HFFc6 (cell line): ENCODE measurements at regions not wholly inside any gene's neighbourhood (a gene's known extent, or its start where the extent isn't known, plus 50 kb on each side); places are given as distances from the start of the nearest gene placed in this dataset.
"Not testable (repeated sequence)": the region's sequence is repeated elsewhere in the genome, so short reads cannot be mapped to it uniquely, and the experiment has no call there.

Experiments used
- DNase-seq: peaks from one replicate; pipeline ENCODE4 v3.0.0-alpha.2; 2018
- H3K27ac Mint-ChIP-seq: 2 replicates; pipeline ENCODE4 v1.8.0; 2020; ENCODE audit warnings: mild to moderate bottlenecking, mixed read lengths
- H3K27me3 Mint-ChIP-seq: 2 replicates; pipeline ENCODE4 v1.8.0; 2021; ENCODE audit warnings: mild to moderate bottlenecking, moderate library complexity, mixed read lengths; ENCODE audit not compliant: insufficient read depth
- H3K36me3 Mint-ChIP-seq: 2 replicates; pipeline ENCODE4 v1.8.0; 2021; ENCODE audit warnings: low read depth, mixed read lengths
- H3K4me1 Mint-ChIP-seq: 2 replicates; pipeline ENCODE4 v1.8.0; 2020; ENCODE audit warnings: low read depth, mixed read lengths
- H3K4me3 Mint-ChIP-seq: 2 replicates; pipeline ENCODE4 v1.8.0; 2020; ENCODE audit warnings: mild to moderate bottlenecking, moderate library complexity, mixed read lengths
- H3K9me3 Mint-ChIP-seq: 2 replicates; pipeline ENCODE4 v1.8.0; 2020; ENCODE audit warnings: mild to moderate bottlenecking, mixed read lengths
- CTCF ChIP-seq: fragments of 200-600 bp; sonication (generic); IDR thresholded peaks from 2 replicates; pipeline ENCODE4 v1.5.0; 2021; ENCODE audit warnings: antibody characterized with exemption, mild to moderate bottlenecking

DNA sequence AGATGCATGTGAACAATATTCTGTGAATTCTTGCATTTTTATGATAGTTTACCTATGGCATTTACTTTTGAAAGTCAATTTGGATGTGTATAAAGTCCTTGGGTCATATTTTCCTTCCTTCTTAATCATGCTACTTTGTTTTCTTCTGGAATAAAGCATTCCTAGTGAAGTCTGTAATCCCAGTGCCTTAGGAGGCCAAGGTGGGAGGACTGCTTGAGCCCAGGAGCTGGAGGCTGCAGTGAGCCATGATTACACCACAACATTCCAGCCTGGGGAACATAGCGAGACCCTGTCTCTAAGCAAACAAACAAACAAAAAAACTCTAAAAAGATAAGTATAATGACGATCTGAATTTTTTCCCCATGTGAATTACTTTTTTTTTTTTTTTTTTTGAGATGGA, 69.7 kb upstream of the SYNCRIP start:
- DNase-seq, result no peak
- no peaks in the 10 kb centered on the region for H3K9me3 Mint-ChIP-seq
- H3K4me3 Mint-ChIP-seq, result no peak overlapping the region
- TF ChIP-seq CTCF, result no peak
- H3K4me1 Mint-ChIP-seq, result no peaks in the 10 kb centered on the region
- no peak overlapping the region for H3K27ac Mint-ChIP-seq
- no peaks in the 10 kb centered on the region for H3K36me3 Mint-ChIP-seq
- peaks cover 1% of the 10 kb centered on the region; the same call in 1 of the 2 replicates for H3K27me3 Mint-ChIP-seq

- H3K27me3 Mint-ChIP-seq, H3K4me1 Mint-ChIP-seq: not testable (repeated sequence)
Observed at GRCh38 chr6:85707515-85708145, 64.9 kb upstream of the SYNCRIP start.

GRCh38 chr6:85706272-85706671, 63.6 kb upstream of the SYNCRIP start:
- Mint-ChIP-seq H3K36me3 (no peaks in the 10 kb centered on the region), H3K4me1 (no peaks in the 10 kb centered on the region), H3K4me3 (no peak overlapping the region), H3K9me3 (no peaks in the 10 kb centered on the region), H3K27ac (no peak overlapping the region), H3K27me3 (peaks cover 1% of the 10 kb centered on the region; the same call in 1 of the 2 replicates)
- DNase-seq, result no peak
- TF ChIP-seq CTCF, result no peak

More at GRCh38 chr6:85707515-85708145, 64.9 kb upstream of the SYNCRIP start:
- not testable (repeated sequence) for H3K4me3 Mint-ChIP-seq, H3K9me3 Mint-ChIP-seq, DNase-seq, H3K27ac Mint-ChIP-seq, H3K36me3 Mint-ChIP-seq

DNA sequence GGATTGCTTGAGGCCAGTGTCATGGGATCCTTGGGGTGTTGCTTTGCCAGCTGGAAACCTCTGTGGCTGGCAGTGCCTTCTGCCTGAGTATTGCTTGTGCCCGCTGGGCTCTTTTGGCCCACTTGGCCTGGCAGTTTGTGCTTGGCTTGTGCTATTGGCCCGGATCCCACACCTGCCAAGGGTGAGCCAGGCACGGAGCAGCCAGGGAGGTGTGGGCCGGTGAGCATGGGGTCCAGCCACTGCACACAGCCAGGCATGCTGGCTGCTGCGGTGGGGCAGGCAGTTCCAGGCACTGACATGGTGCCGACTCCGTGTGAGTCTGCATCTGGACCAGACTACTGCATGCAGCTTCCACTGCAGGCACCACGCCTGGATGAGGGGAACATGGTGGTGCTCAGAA, 62.5 kb upstream of the SYNCRIP start:
- Mint-ChIP-seq H3K27me3 (peaks cover 4% of the 10 kb centered on the region; the same call in 1 of the 2 replicates), H3K4me1 (no peaks in the 10 kb centered on the region), H3K4me3 (no peak overlapping the region), H3K27ac (no peak overlapping the region), H3K9me3 (no peaks in the 10 kb centered on the region), H3K36me3 (no peaks in the 10 kb centered on the region)
- no peak for TF ChIP-seq CTCF
- DNase-seq, result no peak

DNA sequence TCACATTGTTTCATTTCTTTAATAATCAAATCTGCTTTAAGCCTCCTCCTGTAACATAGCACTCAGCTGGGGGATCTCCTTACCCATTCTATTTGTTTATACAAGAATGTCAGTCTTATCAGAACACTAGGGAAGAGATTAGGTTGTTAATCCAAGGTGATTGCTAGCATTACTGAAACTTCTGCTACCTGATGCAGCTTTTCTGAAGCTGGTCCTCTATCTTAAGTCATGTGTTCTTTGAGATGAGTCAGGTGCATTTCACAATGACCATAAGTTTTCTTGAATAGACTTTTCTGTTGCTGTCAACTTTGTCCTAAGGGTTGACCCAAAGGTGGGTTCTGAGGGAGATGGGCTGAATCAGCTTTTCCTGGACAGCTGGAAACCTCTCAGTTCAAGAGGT, 60.7 kb upstream of the SYNCRIP start:
- H3K27me3 Mint-ChIP-seq, result peaks cover 3% of the 10 kb centered on the region; the same call in 1 of the 2 replicates
- no peaks in the 10 kb centered on the region for H3K4me1 Mint-ChIP-seq
- no peaks in the 10 kb centered on the region for H3K36me3 Mint-ChIP-seq
- no peak for TF ChIP-seq CTCF
- H3K4me3 Mint-ChIP-seq, result no peak overlapping the region
- no peak for DNase-seq
- no peaks in the 10 kb centered on the region for H3K9me3 Mint-ChIP-seq
- no peak overlapping the region for H3K27ac Mint-ChIP-seq
